SJCRH30 (cell line): ENCODE measurements at regions not wholly inside any gene's neighbourhood (a gene's known extent, or its start where the extent isn't known, plus 50 kb on each side); places are given as distances from the start of the nearest gene placed in this dataset.

Experiments
- DNase-seq, 2 experiments: peaks; one replicate each; pipeline ENCODE4 v3.0.0-alpha.2; 2015 to 2020
- H3K27ac ChIP-seq: fragments of 250-450 bp; sonication (Bioruptor Pico); 2 replicates; pipeline ENCODE4 v1.5.1; 2020; ENCODE audit warnings: mild to moderate bottlenecking, moderate library complexity
- H3K27me3 ChIP-seq: fragments of 250-450 bp; sonication (Bioruptor Pico); 2 replicates; pipeline ENCODE4 v1.5.1; 2020; ENCODE audit warnings: mild to moderate bottlenecking, moderate library complexity
- H3K36me3 ChIP-seq: fragments of 250-450 bp; sonication (Bioruptor Pico); 2 replicates; pipeline ENCODE4 v1.5.1; 2020; ENCODE audit warnings: mild to moderate bottlenecking, moderate library complexity
- H3K4me1 ChIP-seq: fragments of 250-450 bp; sonication (Bioruptor Pico); 2 replicates; pipeline ENCODE4 v1.5.1; 2020; ENCODE audit warnings: mild to moderate bottlenecking, moderate library complexity
- H3K4me3 ChIP-seq: fragments of 250-450 bp; sonication (Bioruptor Pico); 2 replicates; pipeline ENCODE4 v1.5.1; 2020; ENCODE audit warnings: mild to moderate bottlenecking, moderate library complexity
- H3K9me3 ChIP-seq: fragments of 250-450 bp; sonication (Bioruptor Pico); replicated peaks from 2 replicates; pipeline ENCODE4 v1.5.1; 2020; ENCODE audit warnings: mild to moderate bottlenecking, moderate library complexity

GRCh38 chr18:56158676-56159075, 479.7 kb downstream of the TXNL1 start:
- H3K27me3 ChIP-seq, result no peaks in the 10 kb centered on the region
- no peaks in the 10 kb centered on the region for H3K9me3 ChIP-seq
- no peak overlapping the region for H3K4me3 ChIP-seq
- no peak for DNase-seq
- no peak overlapping the region for H3K27ac ChIP-seq
- no peaks in the 10 kb centered on the region for H3K36me3 ChIP-seq
- no peaks in the 10 kb centered on the region for H3K4me1 ChIP-seq

- no peaks in the 10 kb centered on the region for H3K27me3 ChIP-seq
- H3K4me1 ChIP-seq, result no peaks in the 10 kb centered on the region
- no peak overlapping the region for H3K27ac ChIP-seq
- H3K4me3 ChIP-seq, result no peak overlapping the region
- H3K9me3 ChIP-seq, result no peaks in the 10 kb centered on the region
- no peak for DNase-seq
- H3K36me3 ChIP-seq, result no peaks in the 10 kb centered on the region
Observed at GRCh38 chr18:56157541-56157940, 480.9 kb downstream of the TXNL1 start.

DNA sequence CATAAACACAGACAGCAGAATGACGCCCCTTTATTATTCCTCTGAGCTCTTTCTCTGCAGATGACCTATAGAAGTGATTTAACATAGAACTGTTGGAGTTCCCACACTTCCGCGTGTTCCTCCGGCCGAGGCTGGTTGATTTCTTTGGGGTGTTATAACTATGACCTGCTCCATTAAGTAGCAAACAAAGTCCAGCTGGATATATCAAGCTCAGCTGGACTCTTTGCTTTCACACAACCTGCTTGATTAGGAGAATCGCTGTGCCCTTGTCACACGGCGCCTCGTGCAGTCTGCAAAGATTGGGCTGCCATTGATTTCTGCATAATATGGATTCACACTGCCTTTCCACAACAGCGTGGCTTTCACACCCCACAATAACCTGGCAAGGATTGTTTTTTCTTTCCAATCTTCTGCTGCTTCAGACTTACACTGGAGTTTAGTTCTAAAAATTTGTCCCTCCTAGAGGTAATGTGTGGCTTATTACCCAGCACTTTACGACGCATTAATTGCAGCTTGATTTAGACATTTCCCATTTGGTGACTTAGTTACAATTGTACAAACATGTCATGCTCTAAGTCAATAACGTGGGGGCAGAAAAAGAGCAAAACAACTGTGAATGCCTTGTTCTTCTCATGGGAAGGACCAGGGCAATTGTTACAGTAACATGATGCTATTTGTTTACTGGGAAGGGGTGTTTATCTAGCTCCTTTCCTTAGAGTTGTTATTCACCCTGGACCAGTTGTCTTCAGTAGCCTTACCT, 485.7 kb downstream of the TXNL1 start:
- no peaks in the 10 kb centered on the region for H3K9me3 ChIP-seq
- DNase-seq, result no peak
- H3K36me3 ChIP-seq, result no peaks in the 10 kb centered on the region
- H3K27ac ChIP-seq, result no peak overlapping the region
- H3K27me3 ChIP-seq, result no peaks in the 10 kb centered on the region
- H3K4me1 ChIP-seq, result no peaks in the 10 kb centered on the region
- H3K4me3 ChIP-seq, result no peak overlapping the region

GRCh38 chr18:56148373-56148772, 490.0 kb downstream of the TXNL1 start:
- Histone ChIP-seq H3K27me3 (no peaks in the 10 kb centered on the region), H3K36me3 (no peaks in the 10 kb centered on the region), H3K27ac (no peak overlapping the region), H3K4me1 (no peaks in the 10 kb centered on the region), H3K9me3 (no peaks in the 10 kb centered on the region), H3K4me3 (no peak overlapping the region)
- DNase-seq, result no peak

DNA sequence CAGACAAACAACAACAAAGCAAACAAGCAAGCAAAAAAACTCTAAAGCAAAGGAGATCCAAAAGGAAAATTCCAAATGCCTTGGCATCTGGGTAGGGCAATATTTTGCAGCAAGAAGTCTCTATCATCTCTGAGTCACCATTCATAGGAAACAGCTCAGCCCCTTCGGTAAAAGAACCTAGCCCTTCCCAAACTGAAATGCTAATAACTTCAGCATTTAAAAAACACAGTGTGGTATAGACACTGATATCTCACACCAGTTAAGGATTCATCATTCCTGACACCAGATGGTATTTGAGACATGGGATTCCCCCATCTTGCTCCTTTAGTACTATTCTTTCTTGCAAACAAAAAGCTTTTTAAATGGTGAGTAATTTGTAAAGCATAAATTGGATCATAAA, 491.8 kb downstream of the TXNL1 start:
- Histone ChIP-seq H3K27ac (no peak overlapping the region), H3K36me3 (no peaks in the 10 kb centered on the region)

GRCh38 chr18:56142001-56142400, 496.4 kb downstream of the TXNL1 start:
- DNase-seq, result no peak
- H3K4me3 ChIP-seq, result no peak overlapping the region
- no peaks in the 10 kb centered on the region for H3K27me3 ChIP-seq
- no peak overlapping the region for H3K27ac ChIP-seq
- H3K36me3 ChIP-seq, result no peaks in the 10 kb centered on the region
- no peaks in the 10 kb centered on the region for H3K9me3 ChIP-seq
- H3K4me1 ChIP-seq, result no peaks in the 10 kb centered on the region

More for the DNA sequence above, 491.8 kb downstream of the TXNL1 start:
- H3K4me3 ChIP-seq, result no peak overlapping the region
- no peak for DNase-seq
- no peaks in the 10 kb centered on the region for H3K9me3 ChIP-seq
- no peaks in the 10 kb centered on the region for H3K27me3 ChIP-seq
- H3K4me1 ChIP-seq, result no peaks in the 10 kb centered on the region

GRCh38 chr18:56139792-56140254, 498.6 kb downstream of the TXNL1 start:
- Histone ChIP-seq H3K4me3 (no peak overlapping the region), H3K27ac (no peak overlapping the region)
- DNase-seq, result no peak

GRCh38 chr18:56139372-56139771, 499.0 kb downstream of the TXNL1 start:
- H3K4me1 ChIP-seq, result no peaks in the 10 kb centered on the region
- H3K27me3 ChIP-seq, result no peaks in the 10 kb centered on the region
- DNase-seq, result no peak
- H3K36me3 ChIP-seq, result no peaks in the 10 kb centered on the region
- no peak overlapping the region for H3K4me3 ChIP-seq
- no peaks in the 10 kb centered on the region for H3K9me3 ChIP-seq
- H3K27ac ChIP-seq, result no peak overlapping the region

More at GRCh38 chr18:56139792-56140254, 498.6 kb downstream of the TXNL1 start:
- Histone ChIP-seq H3K4me1 (no peaks in the 10 kb centered on the region), H3K27me3 (no peaks in the 10 kb centered on the region), H3K9me3 (no peaks in the 10 kb centered on the region), H3K36me3 (no peaks in the 10 kb centered on the region)

- no peak for DNase-seq
- no peaks in the 10 kb centered on the region for H3K9me3 ChIP-seq
- no peaks in the 10 kb centered on the region for H3K4me1 ChIP-seq
- H3K27ac ChIP-seq, result no peak overlapping the region
- H3K36me3 ChIP-seq, result no peaks in the 10 kb centered on the region
- H3K4me3 ChIP-seq, result no peak overlapping the region
- H3K27me3 ChIP-seq, result no peaks in the 10 kb centered on the region
Observed at GRCh38 chr18:56136105-56136504, 502.3 kb downstream of the TXNL1 start.

DNA sequence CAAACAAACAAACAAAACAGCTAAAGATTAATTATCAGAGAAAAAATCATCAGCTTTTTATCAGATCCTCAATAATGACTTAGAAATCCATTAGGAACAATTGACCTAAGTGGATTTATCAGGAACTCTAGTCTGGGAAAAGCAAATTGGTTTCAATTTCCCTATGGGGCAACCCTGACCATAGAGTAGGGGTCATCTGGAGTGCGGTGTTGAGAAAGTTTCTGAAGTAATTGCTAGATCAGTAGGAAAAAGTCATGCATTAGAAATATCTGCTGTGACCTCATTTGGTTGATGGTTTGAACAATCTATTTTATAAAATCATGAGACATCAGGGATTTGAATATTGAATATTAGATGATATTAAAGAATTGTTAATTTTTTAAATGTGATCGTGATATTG, 507.9 kb downstream of the TXNL1 start:
- H3K4me1 ChIP-seq, result no peaks in the 10 kb centered on the region
- H3K27me3 ChIP-seq, result no peaks in the 10 kb centered on the region
- no peak overlapping the region for H3K27ac ChIP-seq
- H3K9me3 ChIP-seq, result no peaks in the 10 kb centered on the region
- DNase-seq, result no peak
- H3K36me3 ChIP-seq, result no peaks in the 10 kb centered on the region
- no peak overlapping the region for H3K4me3 ChIP-seq

DNA sequence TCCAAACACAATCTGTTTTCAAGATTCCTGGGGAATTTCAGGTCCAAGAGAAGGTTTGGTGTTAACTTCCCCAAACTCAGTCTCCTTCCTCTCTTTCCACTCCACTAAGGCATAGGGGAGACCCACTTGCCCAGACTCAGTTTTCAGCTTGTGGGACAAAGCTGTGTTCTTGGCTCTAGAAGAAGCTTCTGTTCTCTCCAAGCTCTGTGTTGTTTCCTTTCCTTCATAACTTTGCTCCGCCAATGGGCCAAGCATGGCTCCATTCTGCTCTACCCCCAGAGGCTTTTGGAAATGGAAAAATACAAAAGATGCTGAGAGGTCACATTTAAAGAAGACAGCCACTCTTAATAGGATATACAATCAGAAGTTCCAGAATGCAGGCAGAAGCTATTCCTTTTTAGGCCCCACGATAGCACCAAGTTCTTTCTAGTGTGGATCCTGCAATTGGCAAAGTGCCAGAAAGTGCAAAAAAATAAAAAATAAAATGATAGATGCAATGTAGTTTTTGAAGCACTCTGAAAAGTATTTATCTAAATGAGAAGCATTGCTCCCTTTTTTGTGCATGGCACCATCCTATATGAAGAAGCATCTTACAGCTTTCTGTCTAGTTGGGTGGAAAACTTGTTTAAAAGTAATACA, 510.1 kb downstream of the TXNL1 start:
- no peak for DNase-seq
- H3K4me3 ChIP-seq, result no peak overlapping the region
- H3K27me3 ChIP-seq, result no peaks in the 10 kb centered on the region
- no peaks in the 10 kb centered on the region for H3K4me1 ChIP-seq
- no peak overlapping the region for H3K27ac ChIP-seq
- no peaks in the 10 kb centered on the region for H3K36me3 ChIP-seq
- no peaks in the 10 kb centered on the region for H3K9me3 ChIP-seq

GRCh38 chr18:56127322-56128099, 510.9 kb downstream of the TXNL1 start:
- no peak overlapping the region for H3K27ac ChIP-seq
- H3K9me3 ChIP-seq, result no peaks in the 10 kb centered on the region
- no peaks in the 10 kb centered on the region for H3K36me3 ChIP-seq
- no peak overlapping the region for H3K4me3 ChIP-seq
- H3K4me1 ChIP-seq, result no peaks in the 10 kb centered on the region
- no peaks in the 10 kb centered on the region for H3K27me3 ChIP-seq
- no peak for DNase-seq

GRCh38 chr18:56124186-56124585, 514.2 kb downstream of the TXNL1 start:
- Histone ChIP-seq H3K27me3 (no peaks in the 10 kb centered on the region), H3K27ac (no peak overlapping the region), H3K9me3 (no peaks in the 10 kb centered on the region), H3K4me3 (no peak overlapping the region), H3K4me1 (no peaks in the 10 kb centered on the region), H3K36me3 (no peaks in the 10 kb centered on the region)
- no peak for DNase-seq

DNA sequence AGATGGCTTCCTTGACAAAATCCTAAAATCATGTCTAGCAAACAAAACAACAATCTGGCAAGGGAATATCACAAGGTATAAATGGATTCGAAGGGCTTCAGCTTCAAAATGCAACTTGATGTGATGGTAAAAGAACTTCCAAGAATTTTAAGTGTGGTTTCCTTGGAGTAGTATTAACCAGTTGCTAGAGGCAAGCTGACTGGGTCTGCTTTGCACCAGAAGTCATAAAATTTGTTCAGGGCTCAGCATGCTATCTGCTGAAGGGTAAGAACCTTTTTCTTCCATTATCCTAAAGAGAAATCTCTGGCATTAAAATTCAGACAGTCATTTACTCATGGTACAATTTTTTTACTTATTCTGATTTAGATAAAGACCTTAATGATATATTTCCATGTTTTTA, 516.7 kb downstream of the TXNL1 start:
- no peak overlapping the region for H3K4me3 ChIP-seq
- H3K27ac ChIP-seq, result no peak overlapping the region
- DNase-seq, result no peak
- no peaks in the 10 kb centered on the region for H3K36me3 ChIP-seq
- H3K4me1 ChIP-seq, result no peaks in the 10 kb centered on the region
- H3K27me3 ChIP-seq, result no peaks in the 10 kb centered on the region
- no peaks in the 10 kb centered on the region for H3K9me3 ChIP-seq

- H3K4me3 ChIP-seq, result no peak overlapping the region
- H3K27me3 ChIP-seq, result no peaks in the 10 kb centered on the region
- no peaks in the 10 kb centered on the region for H3K4me1 ChIP-seq
- H3K36me3 ChIP-seq, result no peaks in the 10 kb centered on the region
- no peaks in the 10 kb centered on the region for H3K9me3 ChIP-seq
- no peak overlapping the region for H3K27ac ChIP-seq
- no peak for DNase-seq
Observed at GRCh38 chr18:56120782-56121181, 517.6 kb downstream of the TXNL1 start.
